ENCODE measurements at regions not wholly inside any gene's neighbourhood (a gene's known extent, or its start where the extent isn't known, plus 50 kb on each side); places are given as distances from the start of the nearest gene placed in this dataset.

GRCh38 chr15:77852241-77853007, 219.7 kb upstream of the LINGO1 start:
- ChIA-PET POLR2A (no interaction called here), CTCF (no interaction called here)
- peaks cover 2% of the 10 kb centered on the region for H3K9me3 Mint-ChIP-seq
- H3K27me3 Mint-ChIP-seq = peaks cover 21% of the 10 kb centered on the region
- H3K27ac Mint-ChIP-seq = no peak overlapping the region
- no peaks in the 10 kb centered on the region for H3K4me1 Mint-ChIP-seq
- DNase-seq = no peak
- H3K4me3 Mint-ChIP-seq = no peak overlapping the region
- no peaks in the 10 kb centered on the region for H3K36me3 Mint-ChIP-seq (ENCODE audit: low read depth)

- ChIA-PET CTCF (no interaction called here), POLR2A (no interaction called here)
- Mint-ChIP-seq H3K9me3 (peaks cover 2% of the 10 kb centered on the region), H3K27ac (no peak overlapping the region), H3K4me1 (no peaks in the 10 kb centered on the region), H3K36me3 (ENCODE audit: low read depth) (no peaks in the 10 kb centered on the region), H3K4me3 (no peak overlapping the region), H3K27me3 (peaks cover 25% of the 10 kb centered on the region)
- DNase-seq = no peak
Measured at GRCh38 chr15:77851691-77852090, 219.0 kb upstream of the LINGO1 start.

- no peak for DNase-seq
- Mint-ChIP-seq H3K27me3 (peaks cover 30% of the 10 kb centered on the region), H3K4me1 (no peaks in the 10 kb centered on the region), H3K4me3 (no peak overlapping the region), H3K27ac (no peak overlapping the region), H3K9me3 (peaks cover 2% of the 10 kb centered on the region), H3K36me3 (ENCODE audit: low read depth) (no peaks in the 10 kb centered on the region)
- ChIA-PET POLR2A (no interaction called here), CTCF (no interaction called here)
Measured at GRCh38 chr15:77851086-77851485, 218.4 kb upstream of the LINGO1 start.

- Mint-ChIP-seq H3K4me3 (no peak overlapping the region), H3K9me3 (peaks cover 2% of the 10 kb centered on the region), H3K4me1 (no peaks in the 10 kb centered on the region), H3K27ac (no peak overlapping the region), H3K27me3 (peaks cover 40% of the 10 kb centered on the region), H3K36me3 (ENCODE audit: low read depth) (no peaks in the 10 kb centered on the region)
- ChIA-PET CTCF (no interaction called here), POLR2A (no interaction called here)
- DNase-seq = no peak
Measured at GRCh38 chr15:77846986-77847385, 214.3 kb upstream of the LINGO1 start.

- H3K9me3 Mint-ChIP-seq = peaks cover 2% of the 10 kb centered on the region
- H3K27me3 Mint-ChIP-seq = peaks cover 39% of the 10 kb centered on the region
- no peak for DNase-seq
- POLR2A ChIA-PET = no interaction called here
- H3K27ac Mint-ChIP-seq = no peak overlapping the region
- H3K36me3 Mint-ChIP-seq (ENCODE audit: low read depth) = no peaks in the 10 kb centered on the region
- H3K4me1 Mint-ChIP-seq = no peaks in the 10 kb centered on the region
- H3K4me3 Mint-ChIP-seq = no peak overlapping the region
- CTCF ChIA-PET = no interaction called here
Measured at GRCh38 chr15:77846360-77846759, 213.6 kb upstream of the LINGO1 start.

- ChIA-PET POLR2A (no interaction called here), CTCF (no interaction called here)
- no peak overlapping the region for H3K4me3 Mint-ChIP-seq
- H3K27ac Mint-ChIP-seq = no peak overlapping the region
- H3K9me3 Mint-ChIP-seq = peaks cover under 1% of the 10 kb centered on the region
- no peaks in the 10 kb centered on the region for H3K4me1 Mint-ChIP-seq
- no peaks in the 10 kb centered on the region for H3K36me3 Mint-ChIP-seq (ENCODE audit: low read depth)
- H3K27me3 Mint-ChIP-seq = peaks cover 39% of the 10 kb centered on the region
- DNase-seq = no peak
Measured at GRCh38 chr15:77844798-77845446, 212.2 kb upstream of the LINGO1 start.

- ChIA-PET POLR2A (no interaction called here), CTCF (no interaction called here)
- Mint-ChIP-seq H3K27ac (no peak overlapping the region), H3K27me3 (peaks cover 34% of the 10 kb centered on the region), H3K4me1 (no peaks in the 10 kb centered on the region), H3K4me3 (no peak overlapping the region), H3K9me3 (no peaks in the 10 kb centered on the region), H3K36me3 (ENCODE audit: low read depth) (no peaks in the 10 kb centered on the region)
- DNase-seq = no peak
Measured at GRCh38 chr15:77843546-77843945, 210.8 kb upstream of the LINGO1 start.

GRCh38 chr15:77840991-77841775, 208.5 kb upstream of the LINGO1 start:
- Mint-ChIP-seq H3K4me3 (no peak overlapping the region), H3K9me3 (no peaks in the 10 kb centered on the region), H3K4me1 (no peaks in the 10 kb centered on the region), H3K36me3 (ENCODE audit: low read depth) (no peaks in the 10 kb centered on the region), H3K27ac (no peak overlapping the region), H3K27me3 (peaks cover 22% of the 10 kb centered on the region)
- POLR2A ChIA-PET = interaction anchor here (0.6 to 0.7 kb wide), 2 partner anchors 14 to 1341 kb away, joined by 3 to 4 read pairs; no protein-coding TSS in a partner anchor
- DNase-seq = no peak
- CTCF ChIA-PET = no interaction called here

GRCh38 chr15:77839970-77840905, 207.5 kb upstream of the LINGO1 start:
- POLR2A ChIA-PET = interaction anchor here (0.7 kb wide), 1 partner anchor 15 kb away, joined by 4 read pairs; no protein-coding TSS in a partner anchor
- no peaks in the 10 kb centered on the region for H3K4me1 Mint-ChIP-seq
- no peaks in the 10 kb centered on the region for H3K9me3 Mint-ChIP-seq
- H3K36me3 Mint-ChIP-seq (ENCODE audit: low read depth) = no peaks in the 10 kb centered on the region
- H3K27ac Mint-ChIP-seq = no peak overlapping the region
- CTCF ChIA-PET = no interaction called here
- no peak overlapping the region for H3K4me3 Mint-ChIP-seq
- peaks cover 17% of the 10 kb centered on the region for H3K27me3 Mint-ChIP-seq
- DNase-seq = no peak

GRCh38 chr15:77839456-77839855, 206.7 kb upstream of the LINGO1 start:
- no peak overlapping the region for H3K4me3 Mint-ChIP-seq
- no peaks in the 10 kb centered on the region for H3K36me3 Mint-ChIP-seq (ENCODE audit: low read depth)
- no peaks in the 10 kb centered on the region for H3K4me1 Mint-ChIP-seq
- ChIA-PET POLR2A (no interaction called here), CTCF (no interaction called here)
- no peak for DNase-seq
- H3K27me3 Mint-ChIP-seq = peaks cover 12% of the 10 kb centered on the region
- H3K27ac Mint-ChIP-seq = no peak overlapping the region
- no peaks in the 10 kb centered on the region for H3K9me3 Mint-ChIP-seq

- no peaks in the 10 kb centered on the region for H3K9me3 Mint-ChIP-seq
- H3K27me3 Mint-ChIP-seq = peaks cover 8% of the 10 kb centered on the region
- H3K27ac Mint-ChIP-seq = no peak overlapping the region
- POLR2A ChIA-PET = no interaction called here
- CTCF ChIA-PET = interaction anchor here (1.2 kb wide), 1 partner anchor 9 kb away, joined by 3 read pairs; no protein-coding TSS in a partner anchor
- no peak for DNase-seq
- H3K4me1 Mint-ChIP-seq = no peaks in the 10 kb centered on the region
- no peak overlapping the region for H3K4me3 Mint-ChIP-seq
- no peaks in the 10 kb centered on the region for H3K36me3 Mint-ChIP-seq (ENCODE audit: low read depth)
Measured at GRCh38 chr15:77838595-77838994, 205.9 kb upstream of the LINGO1 start.

GRCh38 chr15:77838061-77838460, 205.3 kb upstream of the LINGO1 start:
- H3K36me3 Mint-ChIP-seq (ENCODE audit: low read depth) = no peaks in the 10 kb centered on the region
- H3K4me3 Mint-ChIP-seq = no peak overlapping the region
- H3K4me1 Mint-ChIP-seq = no peaks in the 10 kb centered on the region
- ChIA-PET CTCF (interaction anchor here (1.2 kb wide), 1 partner anchor 9 kb away, joined by 3 read pairs; no protein-coding TSS in a partner anchor), POLR2A (no interaction called here)
- no peak for DNase-seq
- H3K27me3 Mint-ChIP-seq = peaks cover 8% of the 10 kb centered on the region
- no peaks in the 10 kb centered on the region for H3K9me3 Mint-ChIP-seq
- no peak overlapping the region for H3K27ac Mint-ChIP-seq

All from activated CD4-positive, alpha-beta T cell treated with anti-CD3 and anti-CD28 coated beads, Interleukin-2, amount 10 ng/mL, durations not matched to agents 7 days and 5 days (primary cell).